Osteocyte (in vitro differentiated cells): ENCODE measurements at regions not wholly inside any gene's neighbourhood (a gene's known extent, or its start where the extent isn't known, plus 50 kb on each side); places are given as distances from the start of the nearest gene placed in this dataset.

Source experiments
- DNase-seq: peaks from one replicate; pipeline ENCODE4 v3.0.0; 2021; ENCODE audit warnings: mixed read lengths; ENCODE audit not compliant: unreplicated experiment; ENCODE audit errors: extremely low spot score
- H3K27ac Mint-ChIP-seq: one replicate; pipeline ENCODE4 v1.8.0; 2021; ENCODE audit warnings: mild to moderate bottlenecking, mixed read lengths; ENCODE audit not compliant: unreplicated experiment
- H3K27me3 Mint-ChIP-seq: one replicate; pipeline ENCODE4 v1.8.0; 2021; ENCODE audit warnings: mixed read lengths; ENCODE audit not compliant: unreplicated experiment
- H3K36me3 Mint-ChIP-seq: one replicate; pipeline ENCODE4 v1.8.0; 2021; ENCODE audit warnings: mixed read lengths; ENCODE audit not compliant: unreplicated experiment
- H3K4me1 Mint-ChIP-seq: one replicate; pipeline ENCODE4 v1.8.0; 2021; ENCODE audit warnings: mixed read lengths; ENCODE audit not compliant: unreplicated experiment
- H3K4me3 Mint-ChIP-seq: one replicate; pipeline ENCODE4 v1.8.0; 2021; ENCODE audit warnings: mild to moderate bottlenecking, moderate library complexity, mixed read lengths; ENCODE audit not compliant: unreplicated experiment
- H3K9me3 Mint-ChIP-seq: one replicate; pipeline ENCODE4 v1.8.0; 2021; ENCODE audit warnings: mixed read lengths; ENCODE audit not compliant: unreplicated experiment
- TF ChIP-seq, protein P1 (sequence below): fragments of 200-600 bp; sonication (generic); IDR thresholded peaks from 2 replicates; pipeline ENCODE4 v1.5.0; 2021; ENCODE audit warnings: antibody characterized with exemption, mild to moderate bottlenecking, moderate library complexity

DNA sequence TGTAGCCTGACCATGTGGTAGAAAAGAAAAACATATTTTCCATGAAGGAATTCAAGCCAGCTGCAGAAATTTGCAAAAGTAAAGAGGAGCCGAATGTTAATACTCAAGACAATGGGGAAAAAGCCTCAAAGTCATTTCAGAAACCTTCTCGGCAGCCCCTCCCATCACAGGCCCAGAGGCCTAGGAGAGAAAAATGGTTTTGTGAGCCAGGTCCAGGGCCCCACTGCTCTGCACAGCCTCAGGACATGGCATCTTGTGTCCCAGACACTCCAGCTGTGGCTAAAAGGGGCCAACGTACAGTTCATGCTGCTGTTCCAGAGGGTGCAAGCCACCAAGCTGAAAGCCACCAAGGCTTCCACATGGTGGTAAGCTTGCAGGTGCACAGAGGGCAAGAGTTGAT, 50.9 kb upstream of the BBS12 start:
- Mint-ChIP-seq H3K9me3 (peaks cover 8% of the 10 kb centered on the region), H3K4me3 (no peak overlapping the region), H3K36me3 (no peaks in the 10 kb centered on the region), H3K27ac (no peak overlapping the region), H3K27me3 (no peaks in the 10 kb centered on the region), H3K4me1 (no peaks in the 10 kb centered on the region)
- TF ChIP-seq, protein P1, sequence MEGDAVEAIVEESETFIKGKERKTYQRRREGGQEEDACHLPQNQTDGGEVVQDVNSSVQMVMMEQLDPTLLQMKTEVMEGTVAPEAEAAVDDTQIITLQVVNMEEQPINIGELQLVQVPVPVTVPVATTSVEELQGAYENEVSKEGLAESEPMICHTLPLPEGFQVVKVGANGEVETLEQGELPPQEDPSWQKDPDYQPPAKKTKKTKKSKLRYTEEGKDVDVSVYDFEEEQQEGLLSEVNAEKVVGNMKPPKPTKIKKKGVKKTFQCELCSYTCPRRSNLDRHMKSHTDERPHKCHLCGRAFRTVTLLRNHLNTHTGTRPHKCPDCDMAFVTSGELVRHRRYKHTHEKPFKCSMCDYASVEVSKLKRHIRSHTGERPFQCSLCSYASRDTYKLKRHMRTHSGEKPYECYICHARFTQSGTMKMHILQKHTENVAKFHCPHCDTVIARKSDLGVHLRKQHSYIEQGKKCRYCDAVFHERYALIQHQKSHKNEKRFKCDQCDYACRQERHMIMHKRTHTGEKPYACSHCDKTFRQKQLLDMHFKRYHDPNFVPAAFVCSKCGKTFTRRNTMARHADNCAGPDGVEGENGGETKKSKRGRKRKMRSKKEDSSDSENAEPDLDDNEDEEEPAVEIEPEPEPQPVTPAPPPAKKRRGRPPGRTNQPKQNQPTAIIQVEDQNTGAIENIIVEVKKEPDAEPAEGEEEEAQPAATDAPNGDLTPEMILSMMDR, result no peak
- no peak for DNase-seq
